ENCODE measurements at regions not wholly inside any gene's neighbourhood (a gene's known extent, or its start where the extent isn't known, plus 50 kb on each side); places are given as distances from the start of the nearest gene placed in this dataset.
"Not testable (repeated sequence)": the region's sequence is repeated elsewhere in the genome, so short reads cannot be mapped to it uniquely, and the experiment has no call there.

DNA sequence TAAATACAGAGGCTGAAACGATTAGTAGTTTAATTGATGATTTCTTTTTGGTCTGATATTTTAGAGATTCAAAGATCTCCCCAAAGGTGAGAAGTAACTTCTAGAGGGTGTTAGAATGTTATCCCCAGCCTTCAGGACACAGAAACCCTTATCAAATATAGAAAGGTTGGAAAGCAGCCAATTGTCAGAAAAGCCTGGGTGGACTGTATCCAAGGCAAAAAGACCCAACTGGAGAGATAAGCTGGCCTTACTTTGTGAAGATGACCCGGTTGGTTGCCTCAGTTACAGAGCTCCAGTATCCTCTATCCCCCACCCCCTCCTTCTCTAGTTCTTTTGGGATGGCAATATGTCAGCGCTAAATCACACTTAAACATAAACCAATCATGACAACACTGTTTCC, 75.7 kb downstream of the GCNT4 start:
- ATAC-seq, result no peak
- no peak overlapping the region for H3K4me3 ChIP-seq
- no peaks in the 10 kb centered on the region for H3K4me1 ChIP-seq
- H3K27ac ChIP-seq, result no peak overlapping the region
- intact Hi-C loops (cut with DNase I), result no loop called here
- no peaks in the 10 kb centered on the region for H3K36me3 ChIP-seq
- H3K27me3 ChIP-seq, result no peaks in the 10 kb centered on the region
- peaks cover 0 to 4% of the 10 kb centered on the region in 2 donors for H3K9me3 ChIP-seq
- DNase-seq, result no peak
- TF ChIP-seq, protein P1, sequence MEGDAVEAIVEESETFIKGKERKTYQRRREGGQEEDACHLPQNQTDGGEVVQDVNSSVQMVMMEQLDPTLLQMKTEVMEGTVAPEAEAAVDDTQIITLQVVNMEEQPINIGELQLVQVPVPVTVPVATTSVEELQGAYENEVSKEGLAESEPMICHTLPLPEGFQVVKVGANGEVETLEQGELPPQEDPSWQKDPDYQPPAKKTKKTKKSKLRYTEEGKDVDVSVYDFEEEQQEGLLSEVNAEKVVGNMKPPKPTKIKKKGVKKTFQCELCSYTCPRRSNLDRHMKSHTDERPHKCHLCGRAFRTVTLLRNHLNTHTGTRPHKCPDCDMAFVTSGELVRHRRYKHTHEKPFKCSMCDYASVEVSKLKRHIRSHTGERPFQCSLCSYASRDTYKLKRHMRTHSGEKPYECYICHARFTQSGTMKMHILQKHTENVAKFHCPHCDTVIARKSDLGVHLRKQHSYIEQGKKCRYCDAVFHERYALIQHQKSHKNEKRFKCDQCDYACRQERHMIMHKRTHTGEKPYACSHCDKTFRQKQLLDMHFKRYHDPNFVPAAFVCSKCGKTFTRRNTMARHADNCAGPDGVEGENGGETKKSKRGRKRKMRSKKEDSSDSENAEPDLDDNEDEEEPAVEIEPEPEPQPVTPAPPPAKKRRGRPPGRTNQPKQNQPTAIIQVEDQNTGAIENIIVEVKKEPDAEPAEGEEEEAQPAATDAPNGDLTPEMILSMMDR (IDR thresholded peaks at IDR 0.05), result no peak

DNA sequence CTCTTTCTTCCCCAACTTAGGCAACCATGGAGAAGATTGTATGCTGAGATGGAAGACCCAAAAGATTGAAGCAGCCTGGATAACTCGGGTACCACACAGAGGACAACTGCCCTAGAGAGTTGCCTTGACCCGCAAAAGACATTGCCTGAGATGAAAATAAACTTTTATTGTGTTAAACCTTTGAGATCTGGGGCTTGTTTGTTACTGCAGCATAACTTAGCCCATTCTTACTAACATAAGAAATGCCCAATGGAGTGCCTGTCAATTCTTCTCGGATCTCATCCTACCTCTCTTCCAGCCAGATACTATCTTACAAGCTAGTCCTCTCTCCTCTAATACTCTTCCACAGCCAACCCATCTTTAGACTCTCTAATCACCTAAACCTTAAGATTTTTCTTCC, 76.8 kb downstream of the GCNT4 start:
- Histone ChIP-seq H3K9me3 (peaks cover 0 to 4% of the 10 kb centered on the region in 2 donors), H3K4me3 (no peak overlapping the region), H3K27ac (no peak overlapping the region), H3K4me1 (no peaks in the 10 kb centered on the region), H3K36me3 (no peaks in the 10 kb centered on the region), H3K27me3 (no peaks in the 10 kb centered on the region)
- intact Hi-C loops (cut with DNase I), result no loop called here
- ATAC-seq (no peak), DNase-seq (no peak)
- TF ChIP-seq, protein P1 (IDR thresholded peaks at IDR 0.05), result no peak

DNA sequence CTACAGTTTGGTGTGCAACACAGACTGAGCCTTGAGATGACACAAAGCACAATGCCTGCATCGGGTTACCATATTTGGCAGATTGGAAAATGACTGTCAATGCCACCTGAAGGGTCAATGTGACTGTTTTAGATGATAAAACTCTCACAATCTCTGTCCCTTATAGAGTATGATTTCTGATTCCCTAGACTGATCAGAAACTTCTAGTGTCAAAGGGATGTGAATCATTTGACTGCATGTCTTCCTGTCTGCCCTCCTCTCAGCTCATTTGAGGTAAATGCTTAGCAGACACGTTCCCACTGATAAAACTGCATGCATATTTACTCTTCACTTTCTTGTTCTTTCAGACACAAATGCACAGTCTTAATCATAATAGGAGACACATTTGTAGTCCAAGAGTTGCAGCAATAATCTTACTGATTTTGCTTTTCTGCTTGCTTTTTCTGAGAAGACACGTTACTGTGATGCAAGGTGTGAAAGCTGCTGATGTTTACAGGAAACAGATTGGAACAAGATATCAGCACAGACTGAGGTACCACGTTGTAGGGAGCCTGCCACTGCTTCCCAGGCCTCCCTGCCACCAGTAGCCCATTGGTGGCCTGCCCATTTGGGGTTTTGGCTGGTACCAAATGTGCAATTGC, 77.8 kb downstream of the GCNT4 start:
- DNase-seq (no peak), ATAC-seq (no peak)
- Histone ChIP-seq H3K4me1 (no peaks in the 10 kb centered on the region), H3K36me3 (no peaks in the 10 kb centered on the region), H3K4me3 (no peak overlapping the region), H3K27me3 (no peaks in the 10 kb centered on the region), H3K27ac (no peak overlapping the region), H3K9me3 (peaks cover 0 to 4% of the 10 kb centered on the region in 2 donors)
- intact Hi-C loops (cut with DNase I), result no loop called here
- TF ChIP-seq, protein P1 (IDR thresholded peaks at IDR 0.05), result no peak

DNA sequence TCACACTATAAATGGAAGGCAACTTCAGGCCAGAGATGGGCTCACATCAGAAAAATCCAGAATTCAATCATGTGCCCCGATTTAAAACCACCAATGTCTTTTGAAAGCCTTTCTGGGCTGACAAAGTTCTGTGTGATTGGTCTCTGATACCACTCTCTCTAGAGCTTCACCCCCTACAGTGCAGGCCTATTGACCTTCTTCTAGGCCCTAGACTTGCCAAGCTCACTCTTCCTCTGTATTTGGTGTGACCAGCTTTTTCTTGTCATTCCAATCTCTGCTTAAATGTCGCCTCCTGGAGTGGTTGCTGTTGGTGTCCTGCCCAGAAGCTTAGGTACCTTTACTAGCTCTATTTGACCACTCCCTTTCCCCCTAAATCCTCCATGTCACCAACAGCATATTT, 78.7 kb downstream of the GCNT4 start:
- Histone ChIP-seq H3K27me3 (no peaks in the 10 kb centered on the region), H3K4me1 (no peaks in the 10 kb centered on the region), H3K9me3 (peaks cover 0 to 4% of the 10 kb centered on the region in 2 donors), H3K4me3 (no peak overlapping the region), H3K36me3 (no peaks in the 10 kb centered on the region), H3K27ac (no peak overlapping the region)
- intact Hi-C loops (cut with DNase I), result no loop called here
- TF ChIP-seq, protein P1 (IDR thresholded peaks at IDR 0.05), result no peak
- no peak for DNase-seq
- no peak for ATAC-seq

DNA sequence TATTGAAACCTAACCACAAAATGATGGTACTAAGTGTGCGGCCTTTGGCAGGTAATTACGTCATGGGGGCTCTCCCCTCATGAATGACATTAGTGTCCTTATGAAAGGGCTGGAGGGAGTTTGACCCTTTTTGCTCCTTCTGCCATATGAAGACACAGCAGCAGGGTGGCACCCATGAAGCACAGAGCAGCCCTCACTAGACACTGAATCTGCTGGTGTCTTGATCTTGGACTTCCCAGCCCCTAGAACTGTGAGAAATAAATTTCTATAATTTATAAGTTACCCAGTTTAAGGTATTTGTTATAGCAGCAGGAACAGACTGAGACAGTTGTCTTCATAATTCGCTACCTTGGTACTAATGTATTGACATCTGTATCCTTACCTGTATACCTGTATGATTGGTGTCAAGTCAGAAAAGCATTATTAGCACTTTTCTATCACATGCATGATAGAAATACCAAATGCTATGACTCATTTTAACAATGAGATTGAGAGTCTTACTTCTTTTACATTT, 80.4 kb downstream of the GCNT4 start:
- no peak overlapping the region for H3K4me3 ChIP-seq
- TF ChIP-seq, protein P1 (IDR thresholded peaks at IDR 0.05), result no peak
- no peak for DNase-seq
- H3K4me1 ChIP-seq, result no peaks in the 10 kb centered on the region
- no peak overlapping the region for H3K27ac ChIP-seq
- intact Hi-C loops (cut with DNase I), result no loop called here
- H3K27me3 ChIP-seq, result no peaks in the 10 kb centered on the region
- H3K9me3 ChIP-seq, result peaks cover 0 to 4% of the 10 kb centered on the region in 2 donors
- no peak for ATAC-seq
- H3K36me3 ChIP-seq, result no peaks in the 10 kb centered on the region

DNA sequence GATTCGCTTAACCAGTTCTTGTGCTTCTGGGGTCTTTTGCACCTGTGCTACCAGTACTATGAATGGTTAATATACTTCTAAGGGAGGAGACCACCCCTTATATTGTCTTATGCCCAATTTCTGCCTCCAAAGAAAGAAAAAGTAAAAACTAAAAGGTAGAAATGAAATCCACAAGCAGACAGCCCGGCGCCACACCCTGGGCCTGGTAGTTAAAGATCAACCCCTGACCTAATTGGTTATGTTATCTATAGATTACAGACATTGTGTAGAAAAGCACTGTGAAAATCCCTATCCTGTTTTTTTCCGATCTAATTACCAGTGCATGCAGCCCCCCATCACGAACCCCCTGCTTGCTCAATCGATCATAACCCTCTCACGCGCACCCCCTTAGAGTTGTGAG, 81.5 kb downstream of the GCNT4 start:
- H3K4me3 ChIP-seq; DNase-seq; H3K9me3 ChIP-seq; intact Hi-C loops (cut with DNase I); ATAC-seq; H3K4me1 ChIP-seq; H3K36me3 ChIP-seq; H3K27ac ChIP-seq; H3K27me3 ChIP-seq: not testable (repeated sequence)
